Mesendoderm (in vitro differentiated cells): ENCODE measurements at regions not wholly inside any gene's neighbourhood (a gene's known extent, or its start where the extent isn't known, plus 50 kb on each side); places are given as distances from the start of the nearest gene placed in this dataset.
A peak's percentile ranks its signal among the peaks of the same experiment; 100 is the strongest.
"Not testable (repeated sequence)": the region's sequence is repeated elsewhere in the genome, so short reads cannot be mapped to it uniquely, and the experiment has no call there.

Experiments
- DNase-seq: peaks from one replicate; pipeline ENCODE4 v3.0.0; 2013
- H2AK5ac ChIP-seq: 2 replicates; pipeline ENCODE4 v1.6.1; 2013; ENCODE audit warnings: low read length, inconsistent platforms
- H2BK120ac ChIP-seq: 2 replicates; pipeline ENCODE4 v1.6.1; 2013; ENCODE audit warnings: low read depth, mild to moderate bottlenecking, low read length, moderate library complexity, mixed read lengths
- H2BK15ac ChIP-seq: replicated peaks from 2 replicates; pipeline ENCODE4 v1.6.1; 2013; ENCODE audit warnings: low read depth, mild to moderate bottlenecking, moderate library complexity
- H2BK5ac ChIP-seq: 2 replicates; pipeline ENCODE4 v1.6.1; 2013; ENCODE audit warnings: low read length, inconsistent platforms
- H3K18ac ChIP-seq: 2 replicates; pipeline ENCODE4 v1.6.1; 2013; ENCODE audit warnings: mild to moderate bottlenecking, low read length, mixed read lengths
- H3K23ac ChIP-seq: one replicate; pipeline ENCODE4 v1.6.1; 2013; ENCODE audit warnings: low read length
- H3K27ac ChIP-seq: 2 replicates; pipeline ENCODE4 v1.5.1; 2013; ENCODE audit warnings: low read depth, mild to moderate bottlenecking, inconsistent platforms, low read length, moderate library complexity
- H3K27me3 ChIP-seq: 2 replicates; pipeline ENCODE4 v1.6.1; 2013; ENCODE audit warnings: low read length, control low read depth, mild to moderate bottlenecking, inconsistent platforms; ENCODE audit not compliant: insufficient read depth, poor library complexity
- H3K36me3 ChIP-seq: 2 replicates; pipeline ENCODE4 v1.6.1; 2013; ENCODE audit warnings: low read length, inconsistent platforms; ENCODE audit not compliant: control insufficient read depth, insufficient read depth
- H3K4ac ChIP-seq: one replicate; pipeline ENCODE4 v1.6.1; 2013; ENCODE audit warnings: low read depth, mild to moderate bottlenecking, low read length, moderate library complexity
- H3K4me1 ChIP-seq: 2 replicates; pipeline ENCODE4 v1.6.1; 2013; ENCODE audit warnings: low read depth, low read length, inconsistent platforms; ENCODE audit not compliant: control insufficient read depth
- H3K4me2 ChIP-seq: 2 replicates; pipeline ENCODE4 v1.6.1; 2013; ENCODE audit warnings: low read length
- H3K4me3 ChIP-seq: 2 replicates; pipeline ENCODE4 v1.5.1; 2013; ENCODE audit warnings: mild to moderate bottlenecking, low read length
- H3K56ac ChIP-seq: one replicate; pipeline ENCODE4 v1.6.1; 2013; ENCODE audit warnings: low read length
- H3K79me1 ChIP-seq: 2 replicates; pipeline ENCODE4 v1.6.1; 2013; ENCODE audit warnings: low read length, inconsistent platforms
- H3K79me2 ChIP-seq: 2 replicates; pipeline ENCODE4 v1.6.1; 2013; ENCODE audit warnings: mild to moderate bottlenecking, low read length; ENCODE audit not compliant: control insufficient read depth, insufficient read depth
- H3K9ac ChIP-seq: 2 replicates; pipeline ENCODE4 v1.6.1; 2013; ENCODE audit warnings: low read length, inconsistent platforms
- H4K5ac ChIP-seq: one replicate; pipeline ENCODE4 v1.6.1; 2013; ENCODE audit warnings: low read length
- H4K8ac ChIP-seq: one replicate; pipeline ENCODE4 v1.6.1; 2013; ENCODE audit warnings: low read depth, mild to moderate bottlenecking, control low read depth, low read length, moderate library complexity
- WGBS: extraction: QIAGEN DNeasy Blood & Tissue Kit; methylation state at CpG from one replicate; pipeline ENCODE4 v1.1.7; 2013; ENCODE audit warnings: low lambda C conversion rate, missing lambda C conversion rate; ENCODE audit not compliant: insufficient coverage; ENCODE audit errors: extremely low coverage; 5-methylcytosine and 5-hydroxymethylcytosine counted together

DNA sequence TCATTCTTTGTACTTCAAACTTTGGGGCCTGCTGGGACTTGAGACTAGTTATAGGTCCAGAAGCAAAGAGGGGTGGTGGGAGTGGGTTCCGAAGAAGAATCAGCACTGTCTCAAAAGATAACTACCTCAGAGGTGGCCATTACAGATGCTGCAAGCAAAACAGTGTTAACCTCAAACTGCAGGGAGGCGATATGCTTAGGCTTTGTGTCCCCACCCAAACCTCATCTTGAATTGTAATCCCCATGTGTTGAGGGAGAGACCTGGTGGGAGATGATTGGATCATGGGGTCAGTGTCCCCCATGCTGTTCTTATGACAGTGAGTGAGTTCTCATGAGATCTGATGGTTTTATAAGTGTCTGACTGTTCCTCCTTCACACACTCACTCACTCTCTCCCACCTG lies 545.3 kb downstream of the XYLT1 start:
- DNase-seq: no peak
- H3K4ac ChIP-seq: no peak overlapping the region
- no peaks in the 10 kb centered on the region for H3K27me3 ChIP-seq
- no peak overlapping the region for H2BK15ac ChIP-seq
- H4K8ac ChIP-seq: no peak overlapping the region
- H3K36me3 ChIP-seq: no peaks in the 10 kb centered on the region
- WGBS: no CpG with 5 or more reads among the region's 2 CpGs
- H3K9ac ChIP-seq: no peak overlapping the region
- H2BK5ac ChIP-seq: no peak overlapping the region
- no peak overlapping the region for H3K4me2 ChIP-seq
- no peaks in the 10 kb centered on the region for H3K79me1 ChIP-seq
- H3K18ac ChIP-seq: no peak overlapping the region
- H3K23ac ChIP-seq: no peak overlapping the region
- no peak overlapping the region for H2BK120ac ChIP-seq
- H3K4me3 ChIP-seq: no peak overlapping the region
- H3K4me1 ChIP-seq: peaks cover 3% of the 10 kb centered on the region
- no peak overlapping the region for H2AK5ac ChIP-seq
- no peak overlapping the region for H3K27ac ChIP-seq
- H3K56ac ChIP-seq: no peak overlapping the region
- no peak overlapping the region for H4K5ac ChIP-seq
- H3K79me2 ChIP-seq: no peaks in the 10 kb centered on the region

DNA sequence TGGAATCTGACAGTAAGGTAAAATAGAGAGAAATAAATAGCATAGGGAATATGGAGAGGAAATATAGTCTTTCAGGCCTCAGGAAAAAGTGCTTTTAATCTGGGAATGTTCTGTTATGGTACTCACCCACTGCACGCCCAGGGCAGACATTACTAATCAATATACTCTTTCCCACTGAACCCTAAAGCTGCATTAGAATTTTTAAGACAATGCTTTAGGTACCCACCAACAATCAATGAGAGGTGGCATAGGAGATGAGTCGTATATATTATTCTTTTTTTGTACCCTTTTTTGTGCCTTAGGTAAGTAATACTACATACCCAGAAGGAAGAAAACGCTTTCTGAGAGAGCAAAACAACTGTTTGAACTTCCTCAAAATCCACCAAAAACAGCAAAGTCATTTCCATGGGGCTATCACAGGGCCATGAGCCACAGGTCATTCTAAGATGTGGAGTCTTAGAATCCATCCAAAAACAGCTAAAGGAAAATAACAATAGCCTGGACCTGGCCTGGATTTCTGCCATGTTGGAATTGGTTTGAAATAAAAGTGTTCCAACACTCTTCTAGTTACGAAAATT lies 542.1 kb downstream of the XYLT1 start:
- H3K23ac ChIP-seq: no peak overlapping the region
- no peak overlapping the region for H2BK15ac ChIP-seq
- H2AK5ac ChIP-seq: no peak overlapping the region
- no peak overlapping the region for H3K4ac ChIP-seq
- no peak overlapping the region for H3K27ac ChIP-seq
- H3K56ac ChIP-seq: no peak overlapping the region
- H3K27me3 ChIP-seq: no peaks in the 10 kb centered on the region
- H2BK5ac ChIP-seq: no peak overlapping the region
- no peak overlapping the region for H4K5ac ChIP-seq
- peaks cover 7% of the 10 kb centered on the region for H3K4me1 ChIP-seq
- no peak overlapping the region for H3K4me3 ChIP-seq
- H3K9ac ChIP-seq: no peak overlapping the region
- no peak overlapping the region for H4K8ac ChIP-seq
- no CpG with 5 or more reads among the region's 4 CpGs for WGBS
- no peaks in the 10 kb centered on the region for H3K79me1 ChIP-seq
- no peak overlapping the region for H2BK120ac ChIP-seq
- H3K36me3 ChIP-seq: no peaks in the 10 kb centered on the region
- no peaks in the 10 kb centered on the region for H3K79me2 ChIP-seq
- H3K18ac ChIP-seq: no peak overlapping the region
- H3K4me2 ChIP-seq: no peak overlapping the region
- no peak for DNase-seq

DNA sequence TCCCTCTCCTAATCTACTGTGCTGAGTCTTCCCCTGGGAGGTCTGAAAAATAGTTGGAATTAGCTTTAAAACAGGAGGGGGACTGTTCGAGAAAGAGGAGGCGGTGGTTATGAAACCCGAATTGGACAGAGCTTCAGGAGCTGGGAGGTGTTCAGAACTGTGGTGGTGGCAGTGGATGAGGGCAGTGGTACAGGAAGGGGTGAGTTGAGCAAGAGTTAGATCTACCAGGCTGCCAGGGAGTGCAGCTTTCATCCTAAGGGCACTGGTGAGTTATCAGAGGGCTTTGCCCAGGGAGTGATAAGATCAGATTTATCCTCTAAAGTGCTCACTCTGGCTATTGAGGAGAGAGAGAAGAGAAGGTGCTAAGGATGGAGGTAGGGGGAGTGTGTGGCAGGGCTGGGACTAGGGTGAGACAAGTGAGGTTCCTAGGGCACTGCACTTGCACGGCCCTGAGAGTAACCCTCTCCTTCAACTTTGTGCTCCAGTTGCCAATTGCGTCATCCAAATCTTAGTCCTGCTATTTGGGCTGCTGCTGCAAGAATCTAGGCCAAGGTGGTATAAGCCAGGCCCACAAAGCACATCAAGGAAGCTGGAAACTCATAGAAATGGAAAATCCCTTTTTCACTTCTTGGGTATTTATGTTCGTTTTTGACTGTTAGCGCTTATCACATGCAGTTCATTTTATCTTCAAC lies 540.3 kb downstream of the XYLT1 start:
- no peak overlapping the region for H2AK5ac ChIP-seq
- H3K4ac ChIP-seq: no peak overlapping the region
- no peak overlapping the region for H3K4me2 ChIP-seq
- no peak overlapping the region for H2BK5ac ChIP-seq
- H3K27me3 ChIP-seq: no peaks in the 10 kb centered on the region
- no peak for DNase-seq
- WGBS: no CpG with 5 or more reads among the region's 7 CpGs
- peaks cover 7% of the 10 kb centered on the region for H3K4me1 ChIP-seq
- no peak overlapping the region for H2BK120ac ChIP-seq
- no peaks in the 10 kb centered on the region for H3K36me3 ChIP-seq
- no peak overlapping the region for H3K56ac ChIP-seq
- no peak overlapping the region for H4K8ac ChIP-seq
- no peak overlapping the region for H3K4me3 ChIP-seq
- no peaks in the 10 kb centered on the region for H3K79me2 ChIP-seq
- H2BK15ac ChIP-seq: no peak overlapping the region
- H4K5ac ChIP-seq: no peak overlapping the region
- H3K9ac ChIP-seq: no peak overlapping the region
- no peaks in the 10 kb centered on the region for H3K79me1 ChIP-seq
- H3K27ac ChIP-seq: no peak overlapping the region
- H3K18ac ChIP-seq: no peak overlapping the region
- no peak overlapping the region for H3K23ac ChIP-seq

DNA sequence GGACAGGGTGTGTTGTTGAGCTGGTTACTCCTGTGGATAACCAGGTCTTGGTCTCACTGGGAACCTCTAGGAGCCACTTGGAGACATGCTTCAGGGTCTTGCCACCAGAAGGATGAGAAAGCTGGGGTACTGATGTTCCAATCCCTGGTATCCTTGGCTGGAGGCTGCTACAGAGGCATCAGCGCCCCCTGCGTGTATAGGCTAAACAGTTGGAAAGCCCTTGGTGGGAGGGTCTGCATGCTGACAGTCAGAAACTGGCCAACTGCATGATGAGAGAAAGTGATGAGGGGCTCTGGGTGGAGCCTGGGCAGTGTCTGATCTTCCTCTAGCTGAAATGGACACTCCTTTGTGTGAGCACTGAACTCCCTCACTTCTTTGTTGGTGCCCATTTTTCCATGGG lies 536.9 kb downstream of the XYLT1 start:
- no CpG with 5 or more reads among the region's 2 CpGs for WGBS
- no peak overlapping the region for H2BK5ac ChIP-seq

DNA sequence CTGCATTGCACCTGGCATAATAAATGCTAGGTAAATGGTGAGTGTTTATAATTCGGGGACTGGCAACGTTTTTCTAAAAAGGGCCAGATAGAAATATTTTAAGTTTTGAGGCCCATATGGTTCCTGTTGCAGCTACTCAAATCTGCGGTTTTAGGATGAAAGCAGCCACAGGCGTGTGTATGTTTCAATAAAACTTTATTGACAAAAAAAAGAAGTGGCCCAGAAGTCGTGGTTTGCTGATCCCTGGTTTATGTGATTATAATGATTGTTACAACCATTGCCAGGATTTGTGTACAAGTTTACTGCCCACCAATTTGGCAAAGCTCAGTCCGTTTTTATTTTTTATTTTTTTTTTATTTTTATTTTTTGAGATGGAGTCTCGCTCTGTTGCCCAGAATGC lies 536.1 kb downstream of the XYLT1 start:
- Histone ChIP-seq H3K27me3 (no peaks in the 10 kb centered on the region), H3K4ac (no peak overlapping the region), H3K4me3 (no peak overlapping the region), H3K27ac (no peak overlapping the region), H3K79me2 (no peaks in the 10 kb centered on the region), H2BK15ac (no peak overlapping the region), H3K36me3 (no peaks in the 10 kb centered on the region), H3K18ac (no peak overlapping the region), H3K79me1 (no peaks in the 10 kb centered on the region), H3K4me1 (peaks cover 12% of the 10 kb centered on the region), H2BK120ac (no peak overlapping the region), H4K8ac (no peak overlapping the region), H4K5ac (no peak overlapping the region), H2BK5ac (no peak overlapping the region), H3K9ac (no peak overlapping the region), H3K4me2 (no peak overlapping the region), H3K23ac (no peak overlapping the region), H2AK5ac (no peak overlapping the region), H3K56ac (no peak overlapping the region)
- WGBS: no CpG with 5 or more reads among the region's 7 CpGs
- DNase-seq: no peak

More for the DNA sequence above, 536.9 kb downstream of the XYLT1 start:
- Histone ChIP-seq H3K18ac (no peak overlapping the region), H2BK120ac (no peak overlapping the region), H4K5ac (no peak overlapping the region), H2BK15ac (no peak overlapping the region), H2AK5ac (no peak overlapping the region), H3K4ac (no peak overlapping the region), H3K23ac (no peak overlapping the region), H3K4me3 (no peak overlapping the region), H4K8ac (no peak overlapping the region), H3K79me2 (no peaks in the 10 kb centered on the region), H3K4me2 (no peak overlapping the region), H3K56ac (no peak overlapping the region), H3K27me3 (no peaks in the 10 kb centered on the region), H3K4me1 (peaks cover 10% of the 10 kb centered on the region), H3K79me1 (no peaks in the 10 kb centered on the region), H3K9ac (no peak overlapping the region), H3K27ac (no peak overlapping the region), H3K36me3 (no peaks in the 10 kb centered on the region)
- peak; percentile 55 for DNase-seq

DNA sequence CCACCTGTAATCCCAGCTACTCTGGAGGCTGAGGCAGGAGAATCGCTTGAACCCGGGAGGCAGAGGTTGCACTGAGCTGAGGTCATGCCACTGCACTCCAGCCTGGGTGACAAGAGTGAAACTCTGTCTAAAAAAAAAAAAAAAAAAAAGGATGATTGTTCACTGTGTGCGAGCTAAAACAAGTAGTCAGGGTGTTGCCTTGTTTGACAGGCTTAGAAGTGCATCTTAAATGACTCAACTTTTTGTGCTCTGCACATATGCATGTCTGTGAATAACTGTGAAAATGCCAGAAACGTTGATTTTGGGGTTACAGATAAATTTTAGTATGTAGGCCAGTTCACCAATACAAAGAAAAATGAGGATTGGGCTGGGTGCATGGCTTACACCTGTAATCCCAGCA lies 534.9 kb downstream of the XYLT1 start:
- not testable (repeated sequence) for H3K36me3 ChIP-seq, H3K18ac ChIP-seq, H3K4ac ChIP-seq, H3K4me1 ChIP-seq, H3K79me1 ChIP-seq, H2BK5ac ChIP-seq, H3K9ac ChIP-seq, H3K27me3 ChIP-seq, H3K4me2 ChIP-seq, H3K56ac ChIP-seq, H3K79me2 ChIP-seq, H4K5ac ChIP-seq, H4K8ac ChIP-seq, H2BK120ac ChIP-seq, H3K23ac ChIP-seq, H2AK5ac ChIP-seq, H3K4me3 ChIP-seq, H2BK15ac ChIP-seq, H3K27ac ChIP-seq, DNase-seq
- no CpG with 5 or more reads among the region's 4 CpGs for WGBS
